WTC11 (cell line): ENCODE measurements at regions not wholly inside any gene's neighbourhood (a gene's known extent, or its start where the extent isn't known, plus 50 kb on each side); places are given as distances from the start of the nearest gene placed in this dataset.

Experiments
- ATAC-seq: fragments of 200-7000 bp; cut with Tn5 transposase; 2 replicates; pipeline ENCODE4 v1.10.0; 2021; ENCODE audit warnings: mild to moderate bottlenecking, moderate library complexity
- CTCF ChIA-PET: fragments of 300-600 bp; sonication (Branson Sonifier 250); formaldehyde crosslinking; loops from one replicate; lab custom pipeline; 2021; ENCODE audit warnings: antibody characterized with exemption; lab: Charles Lee
- POLR2A ChIA-PET: fragments of 350-600 bp; sonication (Branson Sonifier 250); formaldehyde crosslinking; loops from one replicate; lab custom pipeline; 2021; ENCODE audit warnings: antibody characterized with exemption; lab: Charles Lee
- DNase-seq: peaks from one replicate; pipeline ENCODE4 v3.0.0; 2021; ENCODE audit warnings: low spot score
- H3K27ac Mint-ChIP-seq: 2 replicates; pipeline ENCODE4 v1.8.0; 2021; ENCODE audit warnings: mixed read lengths
- H3K27me3 Mint-ChIP-seq: 2 replicates; pipeline ENCODE4 v1.8.0; 2021; ENCODE audit warnings: low read depth, mild to moderate bottlenecking, moderate library complexity, mixed read lengths
- H3K36me3 Mint-ChIP-seq: 2 replicates; pipeline ENCODE4 v1.8.0; 2021; ENCODE audit warnings: mixed read lengths
- H3K4me1 Mint-ChIP-seq: 2 replicates; pipeline ENCODE4 v1.8.0; 2022; ENCODE audit warnings: mixed read lengths
- H3K4me3 Mint-ChIP-seq: 2 replicates; pipeline ENCODE4 v1.8.0; 2021; ENCODE audit warnings: mild to moderate bottlenecking, moderate library complexity, mixed read lengths
- H3K9me3 Mint-ChIP-seq: 2 replicates; pipeline ENCODE4 v1.8.0; 2021; ENCODE audit warnings: mixed read lengths
- AR ChIP-seq: fragments of 250-450 bp; sonication (Bioruptor Pico); IDR thresholded peaks from 2 replicates; pipeline ENCODE4 v1.9.0; 2021; ENCODE audit warnings: mild to moderate bottlenecking
- E2F4 ChIP-seq: sonication (generic); formaldehyde crosslinking; IDR thresholded peaks from 2 replicates; pipeline ENCODE4 v1.8.1; 2022; ENCODE audit warnings: low read depth, mild to moderate bottlenecking, moderate library complexity, missing genetic modification reagents, borderline replicate concordance
- ELF4 ChIP-seq: sonication (generic); formaldehyde crosslinking; IDR thresholded peaks from 2 replicates; pipeline ENCODE4 v1.8.1; 2022; ENCODE audit warnings: low read depth, mild to moderate bottlenecking, moderate library complexity, missing genetic modification reagents
- ETV6 ChIP-seq: sonication (generic); formaldehyde crosslinking; IDR thresholded peaks from 2 replicates; pipeline ENCODE4 v1.8.1; 2022; ENCODE audit warnings: mild to moderate bottlenecking, missing genetic modification reagents
- GABPB1 ChIP-seq: sonication (generic); formaldehyde crosslinking; IDR thresholded peaks from 2 replicates; pipeline ENCODE4 v1.8.1; 2023; ENCODE audit warnings: mild to moderate bottlenecking, missing genetic modification reagents
- GRHL2 ChIP-seq: fragments of 250-450 bp; sonication (Bioruptor Pico); IDR thresholded peaks from 2 replicates; pipeline ENCODE4 v1.8.0; 2022; ENCODE audit warnings: mild to moderate bottlenecking, moderate library complexity; ENCODE audit not compliant: insufficient replicate concordance, severe bottlenecking
- HMGA2 ChIP-seq: fragments of 250-450 bp; sonication (Bioruptor Pico); IDR thresholded peaks from 2 replicates; pipeline ENCODE4 v1.4.0; 2021; ENCODE audit warnings: mild to moderate bottlenecking, moderate library complexity
- KAT7 ChIP-seq: sonication (generic); formaldehyde crosslinking; IDR thresholded peaks from 2 replicates; pipeline ENCODE4 v1.8.1; 2023; ENCODE audit warnings: missing genetic modification reagents, mild to moderate bottlenecking, borderline replicate concordance
- NR2C2 ChIP-seq: sonication (generic); formaldehyde crosslinking; IDR thresholded peaks from 2 replicates; pipeline ENCODE4 v1.8.0; 2022; ENCODE audit warnings: mild to moderate bottlenecking, missing genetic modification reagents
- PREB ChIP-seq: sonication (generic); formaldehyde crosslinking; IDR thresholded peaks from 2 replicates; pipeline ENCODE4 v1.8.1; 2022; ENCODE audit warnings: mild to moderate bottlenecking, missing genetic modification reagents, moderate library complexity, borderline replicate concordance
- STAT6 ChIP-seq: sonication (generic); formaldehyde crosslinking; conservative IDR thresholded peaks from 2 replicates; pipeline ENCODE4 v1.8.1; 2023; ENCODE audit warnings: mild to moderate bottlenecking, low read depth, missing genetic modification reagents, moderate library complexity
- USF1 ChIP-seq: sonication (generic); formaldehyde crosslinking; IDR thresholded peaks from 2 replicates; pipeline ENCODE4 v1.8.0; 2022; ENCODE audit warnings: mild to moderate bottlenecking, missing genetic modification reagents
- ZMAT4 ChIP-seq: fragments of 250-450 bp; sonication (Bioruptor Pico); IDR thresholded peaks from 2 replicates; pipeline ENCODE4 v1.9.0; 2021; ENCODE audit warnings: mild to moderate bottlenecking
- ZNF416 ChIP-seq: fragments of 250-450 bp; sonication (Bioruptor Pico); IDR thresholded peaks from 2 replicates; pipeline ENCODE4 v1.9.0; 2021; ENCODE audit warnings: mild to moderate bottlenecking, inconsistent platforms
- ZNF425 ChIP-seq: fragments of 250-450 bp; sonication (Bioruptor Pico); conservative IDR thresholded peaks from 2 replicates; pipeline ENCODE4 v1.9.0; 2021; ENCODE audit warnings: mild to moderate bottlenecking

GRCh38 chr5:52725808-52726207 lies 61.9 kb upstream of the ITGA1 start:
- no peak for ATAC-seq
- H3K27ac Mint-ChIP-seq = no peak overlapping the region
- H3K27me3 Mint-ChIP-seq = no peaks in the 10 kb centered on the region
- TF ChIP-seq ELF4 (CRISPR knock-in tag) (no peak), ETV6 (no peak), PREB (CRISPR knock-in tag) (no peak), E2F4 (CRISPR knock-in tag) (no peak), ZNF416 (CRISPR knock-in tag) (no peak), GABPB1 (no peak), STAT6 (CRISPR knock-in tag) (no peak), AR (no peak), GRHL2 (CRISPR knock-in tag) (no peak), HMGA2 (CRISPR knock-in tag) (no peak)
- TF ChIP-seq, all 79 proteins: peak for 0
- Mint-ChIP-seq H3K9me3 (peaks cover 18% of the 10 kb centered on the region), H3K36me3 (peaks cover 7% of the 10 kb centered on the region), H3K4me3 (no peak overlapping the region), H3K4me1 (peaks cover 4% of the 10 kb centered on the region)
- no peak for DNase-seq
- POLR2A ChIA-PET = no interaction called here
- CTCF ChIA-PET = interaction anchor here (1.0 to 1.2 kb wide), 2 partner anchors 32 to 190 kb away, joined by 3 to 4 read pairs; no protein-coding TSS in a partner anchor

- Mint-ChIP-seq H3K27ac (no peak overlapping the region), H3K4me1 (peaks cover 4% of the 10 kb centered on the region), H3K27me3 (no peaks in the 10 kb centered on the region), H3K36me3 (peaks cover 11% of the 10 kb centered on the region), H3K9me3 (peaks cover 24% of the 10 kb centered on the region), H3K4me3 (no peak overlapping the region)
- ChIA-PET CTCF (no interaction called here), POLR2A (no interaction called here)
- TF ChIP-seq NR2C2 (CRISPR knock-in tag) = no peak
- TF ChIP-seq ZMAT4 (CRISPR knock-in tag) = no peak
- TF ChIP-seq ZNF425 (CRISPR knock-in tag) = no peak
- no peak for TF ChIP-seq AR
- TF ChIP-seq USF1 = no peak
- TF ChIP-seq ZNF416 (CRISPR knock-in tag) = no peak
- no peak for TF ChIP-seq KAT7 (CRISPR knock-in tag)
- DNase-seq (no peak), ATAC-seq (no peak)
Measured at GRCh38 chr5:52727020-52727419, 60.7 kb upstream of the ITGA1 start.
